ENCODE measurements at regions not wholly inside any gene's neighbourhood (a gene's known extent, or its start where the extent isn't known, plus 50 kb on each side); places are given as distances from the start of the nearest gene placed in this dataset.

DNA sequence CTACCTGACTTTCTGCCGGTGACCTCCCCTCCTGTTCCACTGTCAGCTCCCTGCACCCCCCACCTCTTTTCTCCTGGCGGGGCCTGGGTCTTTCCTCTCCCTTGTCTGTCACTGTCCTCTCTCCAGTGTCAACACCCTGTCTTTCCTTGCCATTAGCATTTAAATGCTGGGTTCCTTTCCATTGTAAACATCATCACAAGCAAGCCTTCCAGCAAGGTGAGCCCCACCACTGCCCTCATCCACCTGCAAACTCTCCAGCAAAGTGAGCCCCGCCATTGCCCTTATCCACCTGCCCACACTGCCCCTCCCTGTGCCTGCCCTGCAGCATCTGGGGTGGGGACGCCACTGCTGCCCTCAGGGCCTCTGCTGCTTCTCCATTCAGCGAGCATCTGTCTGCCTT is 195.0 kb downstream of the ENGASE start:
- no peaks in the 10 kb centered on the region for H3K36me3 Mint-ChIP-seq
- H3K27me3 Mint-ChIP-seq = peaks cover 19% of the 10 kb centered on the region
- H3K9me3 Mint-ChIP-seq = no peaks in the 10 kb centered on the region
- no peak for DNase-seq
- H3K4me1 Mint-ChIP-seq = no peaks in the 10 kb centered on the region
- H3K4me3 Mint-ChIP-seq = no peak overlapping the region
- H3K27ac Mint-ChIP-seq = no peak overlapping the region

- Mint-ChIP-seq H3K4me1 (no peaks in the 10 kb centered on the region), H3K27ac (no peak overlapping the region), H3K27me3 (peaks cover 7% of the 10 kb centered on the region)
These were observed 188.6 kb downstream of the ENGASE start for GRCh38 chr17:79263191-79263590.

DNA sequence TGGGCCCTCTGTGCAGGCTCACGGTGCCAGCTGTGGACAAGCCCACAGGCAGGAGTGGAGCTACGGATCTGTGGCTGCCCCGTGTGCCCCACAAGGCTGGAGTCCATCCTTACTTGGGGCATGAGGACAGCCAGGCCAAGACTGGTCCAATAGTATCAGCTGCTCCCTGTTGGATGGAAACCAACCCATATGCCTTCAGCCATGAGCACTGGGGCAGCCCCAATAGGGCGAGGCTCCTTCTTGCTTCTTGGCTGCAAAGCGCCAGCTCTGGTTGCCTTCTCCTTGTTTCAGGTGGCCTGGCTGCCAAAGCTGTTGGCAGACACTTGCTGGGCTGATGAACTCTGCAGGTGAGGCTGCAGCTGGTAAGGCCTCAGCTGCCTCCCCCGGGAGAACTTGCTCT is 188.0 kb downstream of the ENGASE start:
- Mint-ChIP-seq H3K27me3 (peaks cover 7% of the 10 kb centered on the region), H3K27ac (no peak overlapping the region), H3K36me3 (no peaks in the 10 kb centered on the region), H3K4me3 (no peak overlapping the region), H3K4me1 (no peaks in the 10 kb centered on the region), H3K9me3 (no peaks in the 10 kb centered on the region)
- DNase-seq = no peak

More at GRCh38 chr17:79263191-79263590, 188.6 kb downstream of the ENGASE start:
- H3K9me3 Mint-ChIP-seq = no peaks in the 10 kb centered on the region
- H3K4me3 Mint-ChIP-seq = no peak overlapping the region
- DNase-seq = no peak
- no peaks in the 10 kb centered on the region for H3K36me3 Mint-ChIP-seq

- no peak for DNase-seq
- Mint-ChIP-seq H3K27me3 (peaks cover 12% of the 10 kb centered on the region), H3K4me1 (no peaks in the 10 kb centered on the region), H3K27ac (no peak overlapping the region), H3K4me3 (no peak overlapping the region), H3K9me3 (no peaks in the 10 kb centered on the region), H3K36me3 (no peaks in the 10 kb centered on the region)
These were observed 186.9 kb downstream of the ENGASE start for GRCh38 chr17:79261355-79262072.

- Mint-ChIP-seq H3K36me3 (no peaks in the 10 kb centered on the region), H3K27ac (no peak overlapping the region), H3K4me1 (no peaks in the 10 kb centered on the region), H3K4me3 (no peak overlapping the region), H3K9me3 (no peaks in the 10 kb centered on the region), H3K27me3 (peaks cover 17% of the 10 kb centered on the region)
- DNase-seq = no peak
These were observed 184.2 kb downstream of the ENGASE start for GRCh38 chr17:79258843-79259242.

DNA sequence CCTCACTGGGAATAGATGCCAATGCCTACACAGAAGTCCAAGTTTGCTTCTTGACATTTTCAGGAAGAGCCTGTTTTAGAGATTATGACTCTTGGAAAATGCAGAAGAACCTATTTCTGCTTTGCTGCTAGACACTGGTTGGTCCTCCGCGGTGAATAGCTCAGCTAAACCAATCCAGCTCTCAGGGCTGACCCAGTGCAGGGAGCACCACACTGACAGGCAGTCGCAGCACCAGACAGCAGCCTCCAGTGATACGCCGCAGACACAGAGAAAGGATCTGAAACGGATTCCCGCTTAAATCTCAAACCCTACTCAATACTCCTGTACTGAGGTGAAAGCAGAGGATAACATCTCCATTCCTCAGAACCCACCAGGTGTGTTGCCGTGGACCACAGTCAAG is 183.4 kb downstream of the ENGASE start:
- DNase-seq = no peak
- Mint-ChIP-seq H3K36me3 (no peaks in the 10 kb centered on the region), H3K27me3 (peaks cover 19% of the 10 kb centered on the region), H3K27ac (no peak overlapping the region), H3K9me3 (no peaks in the 10 kb centered on the region), H3K4me3 (no peak overlapping the region), H3K4me1 (no peaks in the 10 kb centered on the region)

DNA sequence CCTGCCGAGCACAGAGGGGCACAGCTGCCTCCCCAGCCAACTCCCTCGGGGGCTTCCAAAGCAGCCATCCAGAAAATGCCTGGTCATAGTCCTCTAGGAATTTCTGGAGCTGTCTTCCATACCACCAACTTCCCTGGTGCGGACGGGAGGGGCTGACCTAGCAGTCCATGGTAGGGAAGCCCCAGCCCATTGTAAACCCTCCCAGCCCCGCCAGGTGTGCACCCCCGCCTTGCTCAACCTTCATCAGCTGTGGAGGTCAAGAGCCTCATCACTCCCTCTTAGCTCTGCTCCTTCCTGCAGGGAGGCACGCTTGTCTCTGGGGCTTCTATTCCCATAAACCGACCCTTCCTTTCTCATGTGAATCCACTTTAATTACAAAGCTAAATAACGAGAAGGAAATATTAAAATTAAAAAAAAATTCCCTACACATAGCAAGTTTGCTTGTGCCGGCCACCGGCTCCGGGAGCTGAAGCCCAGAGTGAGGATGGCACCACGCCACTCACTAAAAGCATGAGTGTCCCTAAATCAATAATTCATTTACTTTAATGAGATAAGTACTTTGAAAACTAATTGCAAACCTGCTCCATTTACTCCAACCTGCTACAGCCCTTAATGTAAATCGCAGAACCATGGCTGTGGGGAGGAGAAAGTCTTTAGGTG is 181.4 kb downstream of the ENGASE start:
- H3K4me1 Mint-ChIP-seq = no peaks in the 10 kb centered on the region
- H3K9me3 Mint-ChIP-seq = no peaks in the 10 kb centered on the region
- no peaks in the 10 kb centered on the region for H3K36me3 Mint-ChIP-seq
- no peak overlapping the region for H3K27ac Mint-ChIP-seq
- peaks cover 37% of the 10 kb centered on the region for H3K27me3 Mint-ChIP-seq
- DNase-seq = no peak
- no peak overlapping the region for H3K4me3 Mint-ChIP-seq

DNA sequence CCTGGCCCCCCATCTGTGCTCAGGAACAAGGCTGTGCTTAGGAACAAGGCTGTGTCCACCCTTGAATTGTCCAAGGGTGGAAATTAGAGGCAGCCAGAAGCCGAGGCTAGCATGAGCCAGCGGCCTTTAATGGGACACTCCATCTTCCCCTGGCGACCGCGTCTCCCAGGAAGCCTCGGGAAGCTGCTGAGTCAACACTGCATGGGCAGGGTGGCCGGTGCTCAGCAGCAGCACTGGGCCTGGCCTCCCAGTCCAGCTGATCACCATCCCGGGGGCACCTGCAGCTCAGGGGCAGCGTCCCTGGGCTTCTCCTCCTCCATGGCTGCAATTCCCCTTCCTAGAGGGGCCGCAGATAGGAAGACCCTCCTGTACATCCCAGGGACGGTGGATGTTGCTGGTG is 180.8 kb downstream of the ENGASE start:
- Mint-ChIP-seq H3K27me3 (peaks cover 37% of the 10 kb centered on the region), H3K9me3 (no peaks in the 10 kb centered on the region), H3K4me3 (no peak overlapping the region), H3K4me1 (no peaks in the 10 kb centered on the region), H3K36me3 (no peaks in the 10 kb centered on the region), H3K27ac (no peak overlapping the region)
- DNase-seq = no peak

GRCh38 chr17:79255046-79255445 is 180.4 kb downstream of the ENGASE start:
- peaks cover 37% of the 10 kb centered on the region for H3K27me3 Mint-ChIP-seq
- no peak for DNase-seq
- H3K9me3 Mint-ChIP-seq = no peaks in the 10 kb centered on the region
- H3K27ac Mint-ChIP-seq = no peak overlapping the region
- no peaks in the 10 kb centered on the region for H3K4me1 Mint-ChIP-seq
- H3K36me3 Mint-ChIP-seq = no peaks in the 10 kb centered on the region
- H3K4me3 Mint-ChIP-seq = no peak overlapping the region

DNA sequence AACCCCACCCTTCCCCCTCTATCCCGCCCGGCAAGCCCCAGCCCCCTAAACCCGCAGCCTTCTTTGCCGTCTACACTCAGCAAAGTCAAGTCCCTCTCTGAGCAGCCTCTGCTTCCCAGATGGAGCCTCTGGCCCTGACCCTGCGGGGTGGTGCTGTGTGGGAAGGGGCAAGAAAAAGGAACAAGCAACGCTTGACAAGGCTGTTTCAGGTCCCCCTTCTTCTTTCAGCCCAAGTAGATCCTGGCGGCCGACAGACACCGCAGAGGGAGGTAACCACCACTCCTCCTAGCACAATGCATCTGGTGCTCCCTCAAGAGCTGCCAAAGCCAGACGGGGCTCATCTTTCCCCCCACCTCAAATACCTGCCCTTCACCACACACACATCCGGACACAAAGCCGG is 178.3 kb downstream of the ENGASE start:
- H3K36me3 Mint-ChIP-seq = no peaks in the 10 kb centered on the region
- H3K27ac Mint-ChIP-seq = no peak overlapping the region
- peaks cover 45% of the 10 kb centered on the region for H3K27me3 Mint-ChIP-seq
- no peak overlapping the region for H3K4me3 Mint-ChIP-seq
- DNase-seq = no peak
- H3K4me1 Mint-ChIP-seq = no peaks in the 10 kb centered on the region
- no peaks in the 10 kb centered on the region for H3K9me3 Mint-ChIP-seq

DNA sequence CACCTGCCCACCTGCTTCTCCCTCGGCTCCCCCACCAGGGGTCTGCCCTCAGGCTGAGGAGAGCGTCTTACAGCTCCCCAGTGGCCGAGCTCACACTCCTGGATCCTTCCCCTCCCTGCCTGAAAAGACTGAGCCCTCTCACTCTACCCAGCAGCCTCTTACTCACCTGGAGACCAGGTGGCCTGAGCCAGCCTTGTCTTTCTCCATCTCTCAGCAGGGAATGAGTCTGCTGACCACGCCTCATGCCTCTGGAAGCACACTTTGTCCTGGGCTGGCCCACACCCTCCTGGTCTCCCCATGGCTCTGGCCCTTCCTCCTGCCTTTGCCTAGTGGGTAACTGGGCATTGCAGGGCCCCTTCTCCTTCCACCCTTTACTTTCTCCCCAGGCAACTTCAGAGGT is 177.2 kb downstream of the ENGASE start:
- H3K27ac Mint-ChIP-seq = no peak overlapping the region
- H3K4me1 Mint-ChIP-seq = no peaks in the 10 kb centered on the region
- H3K4me3 Mint-ChIP-seq = no peak overlapping the region
- no peaks in the 10 kb centered on the region for H3K9me3 Mint-ChIP-seq
- H3K27me3 Mint-ChIP-seq = peaks cover 43% of the 10 kb centered on the region
- DNase-seq = no peak
- H3K36me3 Mint-ChIP-seq = no peaks in the 10 kb centered on the region

DNA sequence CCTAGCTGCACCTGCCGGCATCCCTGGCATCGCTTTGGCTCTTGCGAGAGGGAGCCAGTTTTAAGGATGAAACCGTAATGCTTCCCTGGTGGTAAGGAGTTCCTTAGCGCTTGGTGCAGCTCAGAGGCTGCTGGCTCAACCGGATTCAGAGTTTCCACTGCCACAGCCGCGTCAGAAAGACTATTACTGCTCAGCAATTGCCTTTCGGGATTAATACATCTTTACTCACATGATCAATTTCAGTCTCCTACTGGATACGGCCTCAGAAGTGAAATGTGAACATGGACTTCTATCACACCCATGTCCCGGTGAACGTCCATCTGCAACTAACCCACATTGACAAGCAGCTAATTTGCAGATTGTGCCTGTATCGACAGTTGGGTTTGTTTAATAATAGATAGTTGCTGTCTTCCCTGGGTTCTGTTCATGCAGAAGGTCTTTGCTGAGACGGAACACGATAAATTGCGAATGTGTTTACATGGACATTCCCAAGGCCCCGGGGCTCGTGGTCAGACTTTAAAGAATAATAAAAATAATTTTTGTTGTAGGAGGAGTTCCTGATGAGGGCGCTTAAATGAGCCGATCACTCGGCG is 175.4 kb downstream of the ENGASE start:
- Mint-ChIP-seq H3K27me3 (peaks cover 38% of the 10 kb centered on the region), H3K36me3 (no peaks in the 10 kb centered on the region), H3K4me1 (no peaks in the 10 kb centered on the region), H3K9me3 (no peaks in the 10 kb centered on the region), H3K4me3 (no peak overlapping the region), H3K27ac (no peak overlapping the region)
- DNase-seq = no peak

- no peaks in the 10 kb centered on the region for H3K4me1 Mint-ChIP-seq
- no peaks in the 10 kb centered on the region for H3K9me3 Mint-ChIP-seq
- peaks cover 34% of the 10 kb centered on the region for H3K27me3 Mint-ChIP-seq
- H3K36me3 Mint-ChIP-seq = no peaks in the 10 kb centered on the region
- no peak for DNase-seq
- no peak overlapping the region for H3K27ac Mint-ChIP-seq
- no peak overlapping the region for H3K4me3 Mint-ChIP-seq
These were observed 174.3 kb downstream of the ENGASE start for GRCh38 chr17:79248843-79249493.

DNA sequence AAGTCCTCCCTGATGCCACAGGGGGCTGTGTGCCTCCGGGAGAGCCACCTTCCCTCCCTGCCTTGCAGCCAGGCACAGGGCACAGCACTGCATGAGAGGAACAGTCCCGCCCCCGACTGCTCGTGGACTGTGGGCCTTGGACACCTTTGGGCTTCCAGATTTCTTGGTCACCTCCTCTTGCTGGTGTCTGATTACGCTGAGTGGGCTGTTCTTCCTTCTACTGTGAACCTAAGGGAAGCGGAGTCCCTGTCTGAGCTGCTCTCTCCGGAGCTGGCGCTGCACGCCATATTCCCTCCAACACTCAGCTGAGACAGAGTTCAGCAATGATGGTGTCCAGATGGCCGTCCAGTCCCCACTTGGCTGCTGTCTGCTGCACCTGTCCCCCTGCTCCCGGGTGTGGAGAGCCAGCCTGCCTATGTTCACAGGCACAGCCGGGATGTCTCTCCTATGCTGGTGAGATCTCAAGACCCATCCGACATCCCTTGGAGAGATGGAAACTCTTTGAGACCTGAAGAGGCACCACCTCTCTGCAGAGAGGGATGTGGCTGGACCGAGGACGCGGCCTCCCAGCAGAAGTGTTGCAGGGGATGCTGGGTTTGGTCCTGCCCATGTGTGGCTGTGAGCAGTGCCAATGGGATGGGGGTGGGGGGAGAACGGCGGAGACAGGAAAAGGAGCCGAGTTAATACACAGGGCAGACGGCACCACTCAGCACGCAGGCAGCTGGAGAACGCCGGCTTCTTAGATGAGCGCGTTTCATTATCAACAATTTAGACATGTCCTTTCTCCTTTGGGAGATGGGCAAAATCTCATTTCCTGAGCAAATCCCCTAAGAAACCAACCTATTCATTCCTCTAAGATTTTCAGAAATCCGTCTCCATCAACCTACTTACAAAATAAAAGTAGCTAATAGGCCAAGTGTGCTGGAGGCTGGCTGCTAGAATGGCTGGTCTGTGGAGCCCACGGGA is 171.9 kb downstream of the ENGASE start:
- peaks cover 17% of the 10 kb centered on the region for H3K27me3 Mint-ChIP-seq

More for the DNA sequence above, 171.9 kb downstream of the ENGASE start:
- Mint-ChIP-seq H3K36me3 (no peaks in the 10 kb centered on the region), H3K4me3 (no peak overlapping the region), H3K4me1 (no peaks in the 10 kb centered on the region), H3K9me3 (no peaks in the 10 kb centered on the region), H3K27ac (no peak overlapping the region)
- DNase-seq = no peak

Measured in activated naive CD8-positive, alpha-beta T cell treated with anti-CD3 and anti-CD28 coated beads for 36 hours (primary cell).